Nephron progenitor cell (in vitro differentiated cells): ENCODE measurements at regions not wholly inside any gene's neighbourhood (a gene's known extent, or its start where the extent isn't known, plus 50 kb on each side); places are given as distances from the start of the nearest gene placed in this dataset.

Experiments used
- DNase-seq: peaks from one replicate; pipeline ENCODE4 v3.0.0; 2021
- H3K27ac Mint-ChIP-seq: 2 replicates; pipeline ENCODE4 v1.8.0; 2021; ENCODE audit warnings: mild to moderate bottlenecking, moderate library complexity, mixed read lengths
- H3K27me3 Mint-ChIP-seq: 2 replicates; pipeline ENCODE4 v1.8.0; 2021; ENCODE audit warnings: mild to moderate bottlenecking, low read depth, mixed read lengths; ENCODE audit not compliant: poor library complexity
- H3K36me3 Mint-ChIP-seq: 2 replicates; pipeline ENCODE4 v1.8.0; 2021; ENCODE audit warnings: low read depth, mixed read lengths
- H3K4me1 Mint-ChIP-seq: 2 replicates; pipeline ENCODE4 v1.8.0; 2021; ENCODE audit warnings: mixed read lengths
- H3K4me3 Mint-ChIP-seq: 2 replicates; pipeline ENCODE4 v1.8.0; 2021; ENCODE audit warnings: mild to moderate bottlenecking, moderate library complexity, mixed read lengths
- H3K9me3 Mint-ChIP-seq: 2 replicates; pipeline ENCODE4 v1.8.0; 2021; ENCODE audit warnings: mild to moderate bottlenecking, moderate library complexity, mixed read lengths
- CTCF ChIP-seq: fragments of 200-600 bp; sonication (generic); IDR thresholded peaks from 2 replicates; pipeline ENCODE4 v1.5.0; 2021; ENCODE audit warnings: antibody characterized with exemption

- Mint-ChIP-seq H3K27me3 (peaks cover 73% of the 10 kb centered on the region), H3K9me3 (peaks cover 24% of the 10 kb centered on the region), H3K4me3 (no peak overlapping the region), H3K27ac (no peak overlapping the region), H3K36me3 (peaks cover 4% of the 10 kb centered on the region), H3K4me1 (no peaks in the 10 kb centered on the region)
- DNase-seq, result no peak
- TF ChIP-seq CTCF, result no peak
These were observed 326.8 kb upstream of the PODXL start for GRCh38 chr7:131883196-131883595.

DNA sequence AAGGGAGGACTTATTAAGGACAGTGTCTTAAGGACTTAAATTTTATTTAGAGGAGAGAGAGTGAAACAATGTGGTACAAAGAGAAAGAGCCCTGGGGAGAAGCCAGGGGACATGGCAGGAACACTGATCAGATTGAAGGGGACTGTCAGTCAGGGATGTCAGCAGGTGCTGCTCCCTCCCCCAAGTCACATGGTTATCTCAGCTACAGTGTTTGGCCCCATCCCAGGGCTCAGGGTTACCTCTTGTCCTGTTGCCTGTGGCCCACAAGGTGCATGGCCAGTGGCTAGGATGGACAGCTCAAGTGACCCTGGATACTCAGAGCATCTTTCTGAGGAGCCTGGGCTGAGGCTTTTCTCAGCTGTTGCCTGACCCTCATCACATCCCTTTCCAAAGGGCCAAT lies 325.9 kb upstream of the PODXL start:
- Mint-ChIP-seq H3K36me3 (peaks cover 4% of the 10 kb centered on the region), H3K9me3 (peaks cover 21% of the 10 kb centered on the region), H3K27ac (no peak overlapping the region), H3K4me1 (no peaks in the 10 kb centered on the region), H3K27me3 (peaks cover 66% of the 10 kb centered on the region), H3K4me3 (no peak overlapping the region)
- no peak for DNase-seq
- no peak for TF ChIP-seq CTCF

GRCh38 chr7:131880078-131880477 lies 323.6 kb upstream of the PODXL start:
- no peaks in the 10 kb centered on the region for H3K36me3 Mint-ChIP-seq
- TF ChIP-seq CTCF, result no peak
- peaks cover 50% of the 10 kb centered on the region for H3K27me3 Mint-ChIP-seq
- H3K27ac Mint-ChIP-seq, result no peak overlapping the region
- H3K9me3 Mint-ChIP-seq, result no peaks in the 10 kb centered on the region
- no peaks in the 10 kb centered on the region for H3K4me1 Mint-ChIP-seq
- H3K4me3 Mint-ChIP-seq, result no peak overlapping the region
- DNase-seq, result no peak

GRCh38 chr7:131879424-131879823 lies 323.0 kb upstream of the PODXL start:
- peaks cover 57% of the 10 kb centered on the region for H3K27me3 Mint-ChIP-seq
- TF ChIP-seq CTCF, result no peak
- DNase-seq, result no peak
- no peak overlapping the region for H3K4me3 Mint-ChIP-seq
- H3K4me1 Mint-ChIP-seq, result no peaks in the 10 kb centered on the region
- no peaks in the 10 kb centered on the region for H3K36me3 Mint-ChIP-seq
- H3K27ac Mint-ChIP-seq, result no peak overlapping the region
- H3K9me3 Mint-ChIP-seq, result no peaks in the 10 kb centered on the region

GRCh38 chr7:131878777-131879176 lies 322.3 kb upstream of the PODXL start:
- no peaks in the 10 kb centered on the region for H3K36me3 Mint-ChIP-seq
- TF ChIP-seq CTCF, result no peak
- peaks cover 58% of the 10 kb centered on the region for H3K27me3 Mint-ChIP-seq
- DNase-seq, result no peak
- no peaks in the 10 kb centered on the region for H3K9me3 Mint-ChIP-seq
- no peak overlapping the region for H3K4me3 Mint-ChIP-seq
- H3K4me1 Mint-ChIP-seq, result no peaks in the 10 kb centered on the region
- H3K27ac Mint-ChIP-seq, result no peak overlapping the region

- no peak for TF ChIP-seq CTCF
- peaks cover 48% of the 10 kb centered on the region for H3K27me3 Mint-ChIP-seq
- H3K4me3 Mint-ChIP-seq, result no peak overlapping the region
- H3K27ac Mint-ChIP-seq, result no peak overlapping the region
- H3K4me1 Mint-ChIP-seq, result peaks cover 11% of the 10 kb centered on the region
- no peaks in the 10 kb centered on the region for H3K36me3 Mint-ChIP-seq
- H3K9me3 Mint-ChIP-seq, result peaks cover 5% of the 10 kb centered on the region
- no peak for DNase-seq
These were observed 317.2 kb upstream of the PODXL start for GRCh38 chr7:131873581-131873980.
